AG20443 (cell line): ENCODE measurements at regions not wholly inside any gene's neighbourhood (a gene's known extent, or its start where the extent isn't known, plus 50 kb on each side); places are given as distances from the start of the nearest gene placed in this dataset.

Experiments
- DNase-seq: peaks from one replicate; pipeline ENCODE4 v3.0.0; 2012; ENCODE audit warnings: low spot score, mixed read lengths

DNA sequence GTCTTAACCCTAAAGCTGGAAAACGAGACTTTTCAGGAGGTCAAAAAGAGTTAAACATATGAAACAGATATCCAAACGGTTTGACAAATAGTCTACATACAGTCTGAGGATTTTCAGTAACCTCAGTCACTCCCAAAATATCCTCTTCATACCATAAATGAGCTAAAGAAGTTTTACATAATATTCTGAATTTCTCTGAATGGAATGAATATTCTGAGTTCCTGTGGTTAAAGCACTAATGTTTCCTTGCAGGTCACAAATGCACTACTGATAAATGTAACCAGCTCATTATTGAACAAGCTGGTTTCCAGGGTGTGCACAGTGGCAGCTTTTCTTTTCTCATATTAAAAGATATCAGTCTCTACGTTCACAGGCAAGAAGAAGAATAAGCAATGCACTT lies 137.4 kb upstream of the POU1F1 start:
- DNase-seq = no peak

DNA sequence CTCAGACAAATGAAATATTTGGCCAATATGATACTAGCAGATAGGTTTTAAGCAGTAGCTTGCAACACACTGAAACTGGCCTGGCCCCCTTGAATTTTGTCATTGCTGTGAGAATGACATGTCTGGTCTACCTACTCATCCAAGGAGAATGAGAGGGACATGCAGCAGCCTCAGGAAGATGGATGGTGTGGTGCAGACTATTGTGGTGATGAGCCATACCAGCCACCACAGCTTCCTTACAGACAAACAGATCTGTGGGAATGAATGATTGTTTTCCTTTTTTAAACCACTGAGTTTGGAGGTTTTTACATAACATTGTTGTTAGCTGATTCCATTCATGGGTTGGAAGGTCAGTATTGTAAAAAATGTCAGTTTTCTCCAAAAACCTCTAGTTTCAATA lies 133.7 kb upstream of the POU1F1 start:
- DNase-seq = peak; percentile 58

DNA sequence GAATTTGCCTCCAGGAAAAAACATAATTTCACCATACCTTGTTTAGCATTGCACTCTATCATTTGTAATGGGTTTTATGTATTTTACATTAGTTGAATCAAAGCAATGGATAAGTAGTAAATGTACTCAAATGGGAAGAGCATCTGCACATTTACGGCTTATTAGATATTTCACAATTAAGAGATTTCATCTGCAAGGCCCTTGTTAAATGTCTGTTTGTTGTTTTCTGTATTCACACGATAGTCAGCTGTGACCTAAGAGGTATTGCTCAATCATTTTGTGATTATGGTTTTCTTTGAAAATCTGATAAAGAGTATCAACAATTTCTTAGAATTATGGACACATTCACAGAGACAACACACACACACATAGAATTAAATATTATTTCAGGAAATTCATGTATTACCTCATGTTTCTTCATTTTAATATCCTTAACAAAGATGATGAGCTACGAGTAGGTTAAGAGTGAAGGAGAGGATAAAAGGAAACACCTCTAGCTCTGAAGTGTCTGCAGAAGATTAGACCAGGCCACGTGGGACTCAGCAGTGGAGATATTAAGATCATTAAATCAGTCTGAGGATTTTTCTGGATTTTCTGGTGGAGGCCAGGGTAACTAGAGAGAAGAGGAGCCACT lies 121.9 kb upstream of the POU1F1 start:
- DNase-seq = no peak

DNA sequence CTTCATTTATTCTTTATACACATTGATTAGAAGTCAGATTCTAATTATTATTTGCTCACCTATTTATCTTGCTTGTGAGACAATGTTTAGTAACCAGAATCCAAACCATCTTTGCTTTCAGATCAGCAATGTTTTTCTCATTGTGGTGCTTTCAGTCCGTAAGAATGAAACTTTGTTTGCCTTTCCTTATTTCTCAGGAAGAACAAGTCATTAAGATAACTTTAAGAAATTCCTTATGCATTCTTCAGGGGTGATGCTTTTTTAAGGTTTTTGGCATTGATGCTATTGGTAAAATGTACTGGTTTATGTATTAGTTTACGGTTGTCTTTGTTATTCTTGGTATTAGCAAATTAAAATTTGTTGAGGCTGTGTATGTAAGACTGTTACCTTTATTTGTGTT lies 120.8 kb upstream of the POU1F1 start:
- no peak for DNase-seq

DNA sequence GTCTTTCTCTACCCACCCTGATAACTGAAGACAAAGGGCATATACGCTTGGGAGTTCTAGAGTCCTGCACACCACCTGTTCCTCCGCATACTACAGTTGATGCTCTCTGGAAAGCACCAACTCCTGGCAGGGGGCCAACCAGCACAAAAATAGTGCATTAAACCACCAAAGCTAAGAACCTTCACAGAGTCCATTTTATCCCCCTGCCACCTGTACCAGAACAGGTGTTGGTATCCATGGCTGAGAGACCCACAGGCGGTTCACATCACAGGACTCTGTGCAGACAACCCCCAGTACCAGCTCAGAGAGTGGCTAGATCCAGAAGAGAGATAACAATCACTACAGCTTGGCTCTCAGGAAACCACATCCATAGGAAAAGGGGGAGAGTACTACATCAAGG lies 114.4 kb upstream of the POU1F1 start:
- no peak for DNase-seq

DNA sequence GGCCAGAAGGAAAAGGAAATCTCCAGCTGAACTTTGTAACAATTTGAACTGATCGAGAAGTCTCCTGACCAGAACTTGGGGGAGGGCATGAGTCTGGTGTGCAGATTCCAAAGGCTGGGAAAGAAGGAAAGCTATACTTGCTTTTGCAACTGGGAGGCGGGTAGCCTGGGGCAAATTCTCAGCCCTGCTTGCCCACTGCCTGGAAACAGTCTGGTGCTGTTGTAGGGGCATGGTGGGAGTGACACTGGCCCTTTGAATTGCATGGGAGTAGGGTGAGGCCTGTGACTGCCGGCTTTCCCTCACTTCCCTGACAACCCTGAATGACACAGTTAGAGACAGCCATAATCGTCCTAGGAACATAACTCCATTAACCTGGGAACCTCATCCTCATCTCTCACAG lies 114.0 kb upstream of the POU1F1 start:
- DNase-seq = no peak

DNA sequence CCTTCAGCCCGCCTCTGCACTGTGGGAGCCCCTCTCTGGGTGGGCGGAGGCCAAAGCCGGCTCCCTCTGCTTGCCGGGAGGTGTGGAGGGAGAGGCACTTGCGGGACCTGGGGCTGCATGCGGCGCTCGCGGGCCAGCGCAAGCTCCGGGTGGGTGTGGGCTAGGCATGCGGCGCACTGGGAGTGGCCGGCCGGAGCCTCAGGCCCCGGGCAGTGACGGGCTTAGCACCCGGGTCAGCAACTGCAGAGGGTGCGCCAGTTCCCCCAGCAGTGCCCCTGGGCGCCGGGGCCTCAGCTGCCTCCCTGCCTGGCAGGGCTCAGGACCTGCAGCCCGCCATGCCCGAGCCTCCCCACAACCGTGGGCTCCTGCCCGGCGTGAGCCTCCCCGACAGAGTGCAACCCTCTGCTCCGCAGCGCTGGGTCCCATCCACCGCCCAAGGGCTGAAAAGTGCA lies 98.9 kb upstream of the POU1F1 start:
- DNase-seq = no peak

DNA sequence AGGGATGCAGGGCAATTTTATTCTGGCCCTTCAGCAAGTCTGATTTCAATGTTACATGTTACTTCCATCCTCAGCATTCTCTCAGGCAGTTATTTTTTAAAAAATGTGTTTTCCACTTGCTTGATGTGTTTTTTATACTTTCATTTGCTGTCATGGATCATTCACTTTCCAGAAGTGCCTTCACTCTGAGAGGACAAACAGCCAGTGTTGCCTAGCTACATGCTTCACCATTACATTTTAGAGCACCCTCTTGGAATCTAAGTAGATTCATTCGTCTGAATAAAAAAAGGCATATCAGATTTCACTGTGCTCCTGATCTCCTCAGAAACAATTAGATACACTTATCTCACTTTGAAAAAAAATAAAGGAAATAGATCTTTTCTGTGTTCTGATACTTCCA lies 93.6 kb upstream of the POU1F1 start:
- no peak for DNase-seq

DNA sequence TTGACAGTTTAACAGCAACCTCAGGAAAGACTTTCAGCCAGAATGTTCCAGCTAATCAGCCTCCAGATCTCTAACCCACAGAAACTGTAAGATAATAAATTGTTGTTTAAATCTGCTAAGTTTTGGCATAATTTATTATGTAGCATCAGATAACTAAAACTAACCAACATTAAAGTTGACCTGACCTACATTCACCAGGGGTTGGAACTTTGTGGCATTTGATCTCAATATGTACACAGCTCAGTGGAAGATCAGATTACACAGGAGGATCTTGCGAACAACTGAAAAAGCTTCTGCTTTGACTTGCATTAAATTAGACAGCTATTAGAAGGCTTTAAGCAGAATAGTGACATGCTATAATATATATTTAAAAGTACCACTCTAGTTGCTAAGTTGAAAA lies 91.4 kb upstream of the POU1F1 start:
- no peak for DNase-seq

DNA sequence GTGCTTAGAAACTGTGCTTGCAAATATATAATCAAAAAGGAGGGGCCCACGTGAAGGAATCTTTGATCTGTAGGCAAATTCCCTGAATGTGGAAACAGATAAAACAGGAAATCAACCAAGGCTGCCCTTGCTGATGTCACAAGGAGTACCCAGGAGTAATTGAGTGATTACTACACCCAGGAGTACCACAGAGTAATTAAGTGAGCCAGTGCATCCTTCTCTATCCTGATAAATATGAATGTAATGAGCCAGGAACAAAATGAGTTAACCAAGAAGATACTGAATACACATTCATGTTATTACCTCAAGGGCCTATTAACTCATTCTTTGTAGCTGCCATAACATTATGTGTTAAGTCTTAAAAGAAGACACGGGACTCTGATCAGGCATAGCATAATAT lies 87.3 kb upstream of the POU1F1 start:
- no peak for DNase-seq

DNA sequence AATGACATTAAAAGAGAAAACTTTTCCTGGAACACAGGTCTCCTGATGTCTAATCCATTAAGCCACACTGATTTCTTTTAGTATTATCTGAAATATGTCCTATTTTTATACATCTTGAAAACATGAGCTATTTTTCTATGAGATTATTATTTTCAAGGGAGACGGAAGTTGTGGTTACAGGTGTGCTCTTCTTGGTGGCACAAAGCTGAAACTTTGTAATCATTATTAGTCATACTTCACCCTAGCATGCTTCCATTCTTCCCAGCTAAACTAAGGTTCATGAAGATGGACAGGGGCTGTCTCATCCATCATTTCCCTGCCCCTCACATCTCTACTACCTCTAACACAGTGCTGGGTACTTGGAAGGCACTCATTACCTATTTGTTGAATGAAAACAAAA lies 85.6 kb upstream of the POU1F1 start:
- no peak for DNase-seq

DNA sequence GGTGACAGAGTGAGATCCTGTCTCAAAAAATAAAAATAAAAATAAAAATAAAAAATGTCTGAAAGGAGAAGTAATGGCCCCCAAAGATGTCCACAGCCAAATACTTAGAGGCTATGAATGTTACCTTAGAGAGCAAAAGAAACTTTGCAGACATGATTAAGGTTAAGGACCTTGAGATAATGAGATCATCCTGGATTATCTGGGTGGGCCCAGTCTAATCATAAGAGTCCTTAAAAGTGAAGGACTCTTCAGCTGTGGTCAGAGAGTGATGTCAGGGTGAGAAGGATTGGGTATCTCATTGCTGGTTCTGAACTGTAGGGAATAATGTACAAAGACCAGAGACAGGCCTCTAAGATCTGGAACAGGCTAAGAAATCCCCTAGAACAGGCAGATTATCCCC lies 84.9 kb upstream of the POU1F1 start:
- no peak for DNase-seq

DNA sequence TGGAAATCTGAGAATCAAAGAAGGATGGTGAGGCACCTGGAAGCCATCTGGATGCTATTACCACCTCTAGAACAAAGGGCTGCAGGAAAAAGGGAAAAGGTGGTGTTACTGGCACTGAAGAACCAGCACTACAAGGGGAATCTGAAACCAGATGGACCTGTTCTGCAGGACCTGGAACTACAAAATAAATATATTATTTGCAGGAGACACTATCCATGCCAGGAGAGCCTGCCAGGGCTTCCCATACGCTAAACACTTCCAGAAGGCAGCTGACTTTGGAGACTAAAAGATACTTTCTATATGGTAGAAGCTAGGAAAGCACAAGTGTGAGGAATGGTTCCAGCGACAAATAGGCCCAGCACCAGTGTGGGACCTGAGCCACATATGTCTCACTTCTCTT lies 83.4 kb upstream of the POU1F1 start:
- DNase-seq = no peak

DNA sequence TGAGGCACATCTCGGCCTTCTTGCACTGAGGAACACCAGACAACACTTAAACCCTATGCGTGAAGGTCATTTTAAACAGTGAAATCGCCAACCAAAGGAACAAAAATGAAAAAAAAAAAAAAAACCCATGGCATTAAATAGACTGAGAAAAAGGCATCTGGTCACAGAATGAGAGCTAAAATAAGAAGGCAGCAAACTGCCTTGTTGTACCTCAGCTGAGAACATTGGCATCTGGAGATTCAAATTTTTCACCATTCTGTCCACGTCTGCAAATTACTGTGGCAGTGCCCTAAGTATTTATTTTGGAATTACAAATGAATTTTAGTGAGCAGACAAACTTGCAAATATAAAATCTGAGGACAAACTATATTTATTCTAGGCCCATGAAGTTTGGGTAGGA lies 82.6 kb upstream of the POU1F1 start:
- no peak for DNase-seq

DNA sequence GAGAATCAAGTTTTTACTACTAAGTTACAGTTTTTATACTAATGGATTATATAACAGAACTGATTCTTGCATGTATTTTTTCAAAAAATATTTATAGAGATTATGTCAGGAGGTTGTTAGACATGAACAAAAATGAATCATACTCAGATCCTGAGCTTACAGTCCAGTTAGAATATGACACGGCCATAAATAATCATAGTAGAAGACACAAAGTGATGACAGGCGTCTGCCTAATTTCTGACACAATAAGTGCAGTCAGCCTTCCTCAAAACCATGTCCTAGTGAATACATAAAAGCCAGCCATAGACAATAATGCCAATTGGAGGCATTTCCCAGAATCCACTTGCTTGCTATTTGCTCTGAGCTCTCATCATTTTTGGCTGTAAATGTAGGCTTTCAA lies 81.7 kb upstream of the POU1F1 start:
- no peak for DNase-seq

DNA sequence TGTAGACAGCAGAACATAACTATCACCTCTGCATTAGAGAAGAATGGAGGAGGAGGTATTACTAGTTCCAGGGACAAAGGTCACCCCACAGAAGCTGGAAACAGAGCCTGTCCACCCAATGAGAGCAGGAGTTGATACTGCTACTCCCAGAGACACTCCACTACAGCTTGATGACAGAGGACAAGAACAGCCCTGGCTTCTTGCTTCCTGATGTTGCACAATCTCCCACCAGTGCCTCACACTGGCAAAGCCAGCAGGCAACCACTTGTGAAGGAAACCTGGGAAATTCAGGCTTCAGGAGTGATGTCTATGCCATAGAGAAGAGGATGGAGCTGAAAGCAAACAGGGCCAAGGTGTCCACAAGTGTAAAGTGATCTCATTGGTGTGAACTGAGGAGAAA lies 78.0 kb upstream of the POU1F1 start:
- peak; percentile 11 for DNase-seq

DNA sequence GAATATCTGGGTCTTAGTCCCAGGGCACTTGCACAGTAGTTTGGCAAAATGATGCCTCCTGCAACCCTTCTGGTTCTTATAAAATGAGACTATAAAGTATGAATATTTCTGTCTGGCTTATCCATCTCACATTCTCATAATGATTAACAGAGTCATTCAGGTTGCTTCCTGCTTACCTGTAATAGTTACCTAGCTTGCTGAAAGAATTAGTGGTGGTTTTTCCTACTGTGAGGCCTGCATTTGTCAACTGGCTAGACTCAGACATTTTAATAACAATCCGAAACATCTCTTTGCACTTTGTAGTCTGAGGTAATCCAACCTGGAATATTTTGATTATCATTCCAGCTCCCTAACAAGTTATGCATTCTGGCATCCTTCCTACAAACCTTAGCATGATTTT lies 75.6 kb upstream of the POU1F1 start:
- DNase-seq = no peak

DNA sequence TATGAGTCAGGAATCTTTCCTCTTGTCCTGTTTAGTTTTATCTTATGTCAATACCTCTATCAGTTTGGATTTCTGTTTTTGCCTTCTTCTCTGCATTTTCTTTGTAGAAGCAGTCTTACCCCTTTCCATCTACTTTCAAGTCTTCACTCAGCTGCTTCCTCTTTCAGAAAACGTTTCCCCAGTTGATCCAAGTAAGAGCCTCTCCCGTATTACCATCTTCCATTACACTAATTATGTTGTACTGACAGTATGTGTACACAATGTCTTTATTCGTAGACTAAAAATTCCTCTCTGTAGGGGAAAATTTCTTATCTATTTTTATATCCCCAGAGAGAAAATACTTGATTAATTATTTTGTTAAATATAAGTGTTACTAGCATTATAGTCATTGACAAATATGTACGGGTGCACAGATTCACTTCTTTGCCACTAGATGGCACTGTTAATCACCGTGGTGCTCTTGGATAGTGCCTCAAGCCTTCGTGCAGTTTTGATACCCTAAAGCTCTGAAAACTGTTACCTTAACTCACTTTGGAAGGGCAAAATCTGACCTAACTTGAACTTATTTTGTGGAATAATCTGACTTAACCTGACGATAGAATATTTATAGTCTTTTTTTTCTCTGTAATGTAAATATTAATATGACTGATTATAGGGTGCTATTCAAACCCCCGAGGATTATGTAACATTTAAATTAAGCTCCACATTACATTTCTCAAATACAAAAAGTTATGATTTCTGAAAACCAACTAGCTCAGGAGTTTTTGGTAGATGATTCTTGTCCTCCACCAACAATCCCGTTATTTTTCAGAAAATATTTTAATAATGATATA lies 74.2 kb upstream of the POU1F1 start:
- peak; percentile 72 for DNase-seq

DNA sequence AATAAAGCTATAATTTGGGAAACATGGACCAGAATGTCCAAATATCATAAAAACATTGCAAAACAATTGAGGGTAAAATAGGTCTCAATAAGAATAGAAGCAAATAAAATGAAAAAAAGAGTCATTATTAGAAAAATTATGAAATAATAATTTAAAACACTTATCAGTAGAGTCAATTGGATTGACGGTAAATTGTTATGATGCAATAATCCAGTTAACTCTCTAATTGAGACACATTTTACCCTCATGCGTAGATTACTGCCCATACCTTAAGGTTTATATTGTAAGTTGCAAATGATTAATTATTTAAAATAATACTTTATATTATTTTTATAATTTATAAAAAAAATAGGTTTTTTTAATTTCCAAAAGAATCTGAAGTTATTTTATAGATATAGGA lies 73.4 kb upstream of the POU1F1 start:
- DNase-seq = no peak

DNA sequence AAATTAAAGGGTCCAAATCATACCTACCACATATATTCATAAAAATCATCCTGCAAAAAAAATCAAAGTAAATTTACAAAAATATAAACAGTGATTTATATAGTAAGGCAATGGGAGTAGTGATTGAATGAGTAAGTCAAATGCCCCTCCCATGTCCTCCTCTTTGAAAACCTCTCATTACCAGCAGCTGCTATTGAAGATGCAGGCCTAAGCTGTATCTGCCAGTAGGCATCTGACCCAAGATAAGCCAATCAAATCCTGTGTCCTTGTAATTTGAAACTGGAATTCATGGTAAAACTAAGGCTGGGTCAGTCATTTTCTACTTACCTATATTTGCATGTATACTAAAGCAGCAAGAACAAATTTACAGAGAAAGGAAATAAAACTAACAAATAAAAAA lies 60.4 kb upstream of the POU1F1 start:
- no peak for DNase-seq

DNA sequence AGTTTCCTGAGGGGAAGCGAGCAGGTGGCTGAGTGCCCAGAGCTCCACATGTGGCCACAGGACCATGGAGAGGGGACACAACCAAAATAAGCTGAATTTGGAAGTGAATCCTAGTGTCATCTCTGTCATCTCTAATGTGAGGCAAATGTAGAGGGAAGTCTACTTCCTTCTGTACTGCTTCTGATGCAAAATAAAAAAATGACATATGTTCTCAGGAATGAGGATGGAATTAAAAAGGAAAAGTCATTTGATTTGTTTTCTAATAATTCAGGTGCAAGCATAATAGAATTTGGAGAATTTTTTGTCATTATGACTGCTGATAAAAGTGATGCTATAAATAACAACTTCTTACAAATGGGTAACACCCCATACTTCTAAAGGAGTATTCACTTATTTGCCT lies 59.5 kb upstream of the POU1F1 start:
- DNase-seq = no peak

DNA sequence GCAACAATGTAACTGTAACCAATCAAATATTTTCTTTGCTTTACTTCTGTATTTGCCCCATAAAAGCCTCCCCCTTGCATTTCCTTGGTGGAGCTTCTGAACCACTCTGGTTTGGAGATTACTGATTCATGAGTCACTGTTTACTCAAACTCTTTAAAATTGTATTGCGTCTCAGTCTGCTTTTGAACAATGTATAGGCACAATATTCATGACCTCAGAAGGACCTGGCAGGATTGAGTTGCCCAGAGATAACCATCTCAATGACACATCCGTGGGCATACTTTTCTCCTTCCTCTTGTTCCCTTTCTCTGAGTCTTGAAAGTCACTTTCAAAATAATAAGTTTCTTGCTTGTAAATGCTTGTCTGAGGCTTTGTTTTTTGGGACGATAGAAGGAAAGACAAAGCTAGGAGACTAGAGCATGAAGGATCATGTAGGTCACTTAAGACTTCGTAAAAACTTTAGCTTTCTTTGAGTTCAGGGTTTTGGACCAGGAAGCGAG lies 57.1 kb upstream of the POU1F1 start:
- DNase-seq = peak; percentile 43

DNA sequence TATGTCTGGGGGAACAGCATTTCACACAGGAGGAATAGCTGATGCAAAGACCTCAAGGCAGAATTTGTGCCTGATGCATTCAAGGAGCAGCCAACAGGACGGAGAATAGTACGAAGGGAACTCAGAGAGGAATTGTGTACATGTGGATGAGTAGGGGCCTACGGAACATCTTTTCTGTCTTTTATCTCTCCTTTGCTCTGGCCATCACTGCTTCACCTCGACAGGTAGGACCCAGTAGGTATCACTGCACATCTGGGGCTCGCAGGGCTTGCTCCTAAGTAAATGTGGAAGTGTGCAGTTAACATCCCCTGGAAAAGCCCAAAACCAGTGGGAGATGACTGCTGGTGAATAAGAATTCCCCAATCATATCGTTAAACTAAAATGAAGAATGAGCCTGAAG lies 56.4 kb upstream of the POU1F1 start:
- DNase-seq = no peak

DNA sequence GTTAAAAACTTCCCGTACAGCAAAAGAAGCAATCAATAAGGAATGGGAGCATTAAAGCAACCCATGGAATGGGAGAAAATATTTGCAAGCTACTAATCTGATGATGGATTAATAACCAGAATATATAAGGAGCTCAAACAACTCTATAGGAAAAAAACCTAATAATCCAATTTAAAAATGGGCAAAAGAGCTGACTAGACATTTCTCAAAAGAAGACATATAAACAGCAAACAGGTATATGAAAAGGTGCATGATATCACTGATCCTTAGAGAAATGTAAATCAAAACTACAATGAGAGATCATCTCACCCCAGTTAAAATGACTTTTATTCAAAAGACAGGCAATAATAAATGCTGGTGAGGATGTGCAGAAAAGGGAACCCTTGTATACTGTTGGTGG lies 52.7 kb upstream of the POU1F1 start:
- DNase-seq = no peak
